GM18858 (cell line): ENCODE measurements at regions not wholly inside any gene's neighbourhood (a gene's known extent, or its start where the extent isn't known, plus 50 kb on each side); places are given as distances from the start of the nearest gene placed in this dataset.

Source experiments
- ATAC-seq: cut with Tn5 transposase; IDR thresholded peaks from one replicate; pipeline ENCODE4 v1.9.1; 2021; ENCODE audit not compliant: unreplicated experiment

DNA sequence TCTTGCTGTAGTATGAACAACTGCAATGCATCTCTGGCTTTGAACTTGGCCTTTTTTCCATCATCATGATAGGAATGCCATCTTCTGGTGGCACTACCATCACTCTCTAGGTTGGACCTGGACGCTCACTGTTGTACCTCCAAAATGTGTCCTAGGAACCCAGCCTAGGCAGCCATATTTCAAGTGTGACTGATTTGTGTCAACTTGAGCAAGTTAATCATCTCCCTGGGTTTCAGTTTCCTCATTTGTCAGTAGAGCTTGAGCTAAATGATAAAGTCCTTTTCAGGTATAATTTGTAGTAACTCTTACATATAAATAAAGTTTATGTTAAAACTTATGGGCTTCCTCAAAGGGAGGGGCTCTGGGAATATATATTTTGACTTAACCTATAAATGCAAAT is 241.7 kb upstream of the CEP162 start:
- ATAC-seq, result peak; percentile 41

DNA sequence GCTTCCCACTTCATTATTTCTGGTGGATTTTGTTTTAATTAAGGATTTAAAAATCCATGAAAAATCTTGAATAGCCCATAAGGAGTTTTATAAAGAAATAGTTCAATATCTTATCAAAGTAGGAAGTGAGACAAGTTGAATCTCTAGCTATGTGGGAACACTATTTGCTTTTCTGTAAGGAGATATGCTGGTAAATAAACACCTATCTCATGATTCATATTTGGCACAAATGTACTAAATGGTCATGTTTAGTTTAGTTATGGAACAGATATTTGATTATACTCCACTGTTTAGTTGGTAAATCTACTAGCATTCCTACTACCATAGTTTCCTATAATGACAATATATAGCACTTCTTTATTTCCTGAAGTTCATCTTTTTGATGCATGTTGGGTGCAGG is 239.9 kb upstream of the CEP162 start:
- ATAC-seq, result no peak

DNA sequence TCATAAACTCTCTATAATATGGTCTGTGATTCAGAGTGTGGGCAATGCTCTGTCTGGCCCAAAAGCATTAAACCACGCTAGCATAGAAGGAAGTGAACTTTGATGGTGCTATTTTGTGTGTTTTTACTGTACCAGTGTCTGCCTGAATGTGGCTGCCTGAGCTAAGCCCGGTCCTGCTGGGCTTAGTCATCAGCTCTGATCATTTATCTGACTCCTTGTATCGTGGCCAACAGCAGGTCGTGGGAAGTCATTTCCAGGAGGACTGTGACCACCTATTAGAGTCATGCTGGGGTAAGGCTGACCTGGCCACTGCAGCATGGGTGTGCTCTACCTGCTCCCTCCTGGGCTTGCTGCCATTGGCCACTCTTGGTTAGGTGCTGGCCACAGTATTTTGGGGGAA is 239.1 kb upstream of the CEP162 start:
- no peak for ATAC-seq

DNA sequence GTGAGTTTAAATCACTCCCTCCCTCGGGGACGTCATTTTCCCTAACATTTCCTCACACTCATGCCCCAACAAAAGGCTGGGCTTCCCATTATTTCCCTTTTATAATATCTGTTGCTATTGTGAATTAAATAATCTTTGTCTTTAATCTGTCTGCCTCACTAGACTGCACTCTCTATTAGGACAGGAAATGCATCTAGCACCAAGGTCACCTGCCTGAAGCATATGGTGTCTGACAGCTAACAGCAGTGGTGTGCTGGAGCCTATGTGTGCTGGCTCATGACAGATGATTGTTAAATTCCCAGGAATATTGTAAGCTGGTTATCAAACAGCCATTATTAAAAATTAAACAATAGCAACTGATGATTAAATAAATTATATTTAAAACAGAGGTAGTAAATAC is 237.0 kb upstream of the CEP162 start:
- no peak for ATAC-seq

DNA sequence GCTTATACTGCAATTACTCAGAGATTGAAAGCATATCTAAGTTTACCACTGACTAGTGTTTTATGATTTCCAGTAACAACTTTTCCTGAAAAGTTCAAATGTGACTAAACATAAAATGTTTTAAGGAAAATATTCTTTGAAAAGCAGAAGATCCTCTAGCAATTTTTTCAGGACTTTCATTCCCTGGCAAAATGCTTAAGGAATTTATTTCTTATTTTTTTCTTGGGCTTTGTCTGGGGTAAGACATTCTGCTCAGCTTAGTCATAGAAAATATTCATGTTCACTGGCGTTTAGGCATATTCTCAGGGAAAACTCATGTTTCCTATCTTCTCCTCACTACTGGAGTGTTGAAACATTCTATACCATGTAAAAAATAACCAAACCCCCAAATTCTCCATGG is 235.3 kb upstream of the CEP162 start:
- ATAC-seq, result no peak

DNA sequence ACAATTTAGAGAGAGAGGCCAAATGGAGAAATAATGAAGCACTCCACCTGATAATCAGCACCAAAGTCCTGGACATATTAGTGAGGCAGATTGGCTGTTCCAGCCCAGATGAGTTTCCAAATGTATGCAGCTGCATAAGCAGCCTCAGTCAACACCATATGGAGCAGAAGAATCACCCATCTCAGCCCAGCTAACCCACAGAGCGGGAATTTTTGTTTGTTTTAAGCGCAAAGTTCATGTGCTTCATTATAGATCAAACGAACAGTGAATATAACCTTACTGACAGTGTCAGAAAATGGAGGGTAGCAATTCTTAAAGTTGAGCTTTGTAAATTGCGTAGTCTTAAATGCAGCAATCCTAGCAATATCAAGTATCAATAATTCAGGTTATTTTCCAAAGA is 234.0 kb upstream of the CEP162 start:
- ATAC-seq, result no peak

DNA sequence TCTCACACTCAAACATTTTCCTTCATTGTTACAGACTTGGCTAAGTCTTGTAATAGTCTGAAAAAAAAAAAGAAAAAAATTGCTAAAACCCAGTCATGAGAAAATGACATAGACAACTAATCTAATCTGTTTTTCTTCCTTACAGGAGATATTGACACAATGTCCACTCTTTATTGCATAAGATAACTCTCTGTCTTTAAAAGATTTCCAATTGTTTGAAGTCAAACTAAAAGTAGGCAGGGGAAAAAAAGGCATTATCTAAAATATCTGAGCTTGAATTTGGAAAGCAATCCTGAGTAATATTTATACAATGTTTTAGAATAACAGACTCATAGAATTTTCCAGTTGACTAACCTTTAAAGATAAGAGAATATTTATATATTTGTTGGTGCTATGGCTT is 233.0 kb upstream of the CEP162 start:
- no peak for ATAC-seq

DNA sequence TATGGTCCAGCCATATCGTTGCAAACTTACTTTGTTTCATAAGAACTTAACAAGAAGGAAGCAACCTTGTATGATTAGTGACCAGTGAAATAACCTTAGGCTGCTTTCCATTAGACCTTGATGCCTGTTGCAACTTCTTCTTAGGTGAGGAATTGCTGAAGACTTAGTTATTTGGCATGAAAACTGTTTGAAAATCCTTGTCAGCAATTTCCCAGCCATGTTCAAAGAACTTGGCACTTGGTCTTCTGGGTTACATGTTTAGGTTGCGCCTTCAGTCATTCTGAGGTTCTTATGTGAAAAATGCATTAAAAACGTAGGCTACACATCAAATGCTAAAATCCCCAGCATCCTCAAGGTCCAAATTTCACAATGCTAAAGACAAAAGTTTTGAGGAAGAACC is 232.0 kb upstream of the CEP162 start:
- ATAC-seq, result no peak

DNA sequence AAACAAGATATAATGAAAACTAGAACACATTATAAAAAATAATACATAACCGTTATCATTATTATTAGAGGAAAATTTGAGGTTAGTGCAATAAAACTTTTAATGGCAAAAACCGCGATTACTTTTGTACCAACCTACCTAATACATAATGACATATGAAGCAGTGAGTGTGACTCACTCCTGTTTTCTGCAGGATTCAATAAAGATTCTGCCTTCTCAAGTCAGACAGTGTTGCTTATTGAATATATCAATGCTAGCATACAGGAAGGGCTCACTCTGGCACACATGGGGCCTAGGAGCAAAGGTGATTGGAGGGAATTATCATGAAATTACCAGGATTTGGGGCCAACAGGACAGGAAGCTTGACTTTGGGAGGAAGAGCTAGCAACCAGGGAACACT is 230.8 kb upstream of the CEP162 start:
- ATAC-seq, result no peak

DNA sequence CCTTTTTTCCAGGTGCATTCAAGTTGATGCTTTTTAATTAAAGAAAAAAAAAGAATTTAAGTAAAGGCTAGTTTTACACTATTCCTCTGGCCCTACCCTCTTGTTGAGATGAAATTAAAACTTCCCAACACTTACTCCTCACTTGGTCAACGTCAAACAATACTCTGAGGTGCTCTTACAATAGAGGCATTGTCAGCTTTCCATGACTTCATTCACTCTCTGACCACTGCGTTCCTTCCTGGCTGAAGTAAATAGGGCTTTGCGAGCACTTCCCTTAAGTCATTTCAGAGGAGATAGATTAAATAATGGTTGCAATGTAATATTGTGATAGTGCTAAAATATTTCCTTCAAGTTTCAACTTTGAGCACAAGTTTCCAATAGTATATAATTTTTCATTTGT is 229.8 kb upstream of the CEP162 start:
- ATAC-seq, result no peak

DNA sequence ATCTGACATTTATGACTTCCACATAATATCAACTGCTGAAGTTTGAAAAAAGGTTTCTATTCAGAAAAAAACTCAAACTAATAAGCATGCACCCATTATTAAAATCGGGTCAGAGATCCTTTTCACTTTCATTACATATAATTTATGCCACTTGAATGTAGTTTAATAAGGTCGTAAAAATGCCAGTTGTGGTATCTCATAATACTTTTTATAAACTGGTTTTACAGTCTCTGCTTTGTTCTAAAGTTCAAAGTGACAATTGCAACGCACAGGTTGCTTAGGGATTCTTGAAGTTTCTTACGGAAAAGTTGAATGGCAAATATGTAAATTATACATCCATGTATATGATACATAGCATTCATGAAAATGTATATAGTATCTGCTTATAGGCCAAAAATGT is 229.4 kb upstream of the CEP162 start:
- no peak for ATAC-seq

DNA sequence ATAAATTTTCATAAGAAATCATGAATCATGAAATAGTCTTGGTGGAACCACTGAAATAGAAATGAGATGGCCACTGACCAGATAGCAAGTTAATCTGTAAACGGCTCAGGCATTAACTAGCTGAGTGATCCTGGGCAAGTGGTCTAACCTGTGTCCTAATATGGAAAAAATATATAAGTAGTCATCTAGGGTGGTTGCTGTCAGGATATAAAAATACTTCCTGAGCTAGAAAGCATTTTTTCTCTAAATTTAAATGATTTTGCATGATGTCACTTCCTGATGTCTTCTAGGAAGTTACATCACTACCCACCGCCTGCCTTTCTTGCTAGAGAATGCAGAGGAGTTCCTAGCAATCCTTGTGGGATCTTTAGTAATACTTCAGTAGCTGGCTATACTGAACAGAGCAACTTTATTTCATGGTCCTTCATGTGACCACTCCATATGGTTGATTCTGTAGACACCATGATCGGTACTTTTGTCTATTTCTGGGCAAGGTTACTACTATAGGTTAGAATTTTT is 228.1 kb upstream of the CEP162 start:
- ATAC-seq, result no peak

DNA sequence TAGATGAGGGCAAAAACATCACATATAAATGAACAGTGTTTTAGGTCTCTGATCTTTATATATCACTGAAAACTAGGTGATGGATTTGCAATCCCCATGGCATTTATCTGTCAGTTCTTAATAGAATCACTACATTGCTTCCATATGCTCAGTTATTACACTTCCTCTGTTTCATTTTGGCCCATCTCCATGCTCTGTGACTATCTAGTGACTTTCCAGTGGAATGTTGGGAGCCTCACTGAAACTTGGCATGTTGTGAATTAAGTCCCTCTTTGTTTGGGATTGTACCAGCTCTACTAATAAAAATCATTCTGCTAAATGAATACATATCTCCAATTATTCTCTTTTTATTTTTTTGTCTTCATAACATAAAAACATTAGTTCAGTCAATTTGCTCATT is 226.1 kb upstream of the CEP162 start:
- no peak for ATAC-seq

DNA sequence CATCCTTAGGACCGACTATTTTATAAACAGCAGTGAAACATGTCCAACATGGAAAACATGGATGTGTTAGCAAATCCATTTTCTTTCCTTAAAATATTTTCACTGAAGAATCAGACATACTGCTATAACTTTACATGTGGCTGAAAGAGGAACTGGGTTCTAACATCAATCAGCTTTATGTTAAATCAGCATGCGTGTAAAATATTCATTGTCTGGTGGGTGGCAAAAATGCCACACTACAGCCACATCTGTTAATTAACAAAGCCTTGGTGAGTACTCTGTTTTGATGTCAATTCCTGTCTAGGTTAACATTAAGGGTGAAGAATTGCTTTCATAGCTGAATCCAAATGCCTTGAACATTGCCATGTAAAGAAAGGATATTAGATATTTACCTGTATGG is 222.6 kb upstream of the CEP162 start:
- no peak for ATAC-seq

DNA sequence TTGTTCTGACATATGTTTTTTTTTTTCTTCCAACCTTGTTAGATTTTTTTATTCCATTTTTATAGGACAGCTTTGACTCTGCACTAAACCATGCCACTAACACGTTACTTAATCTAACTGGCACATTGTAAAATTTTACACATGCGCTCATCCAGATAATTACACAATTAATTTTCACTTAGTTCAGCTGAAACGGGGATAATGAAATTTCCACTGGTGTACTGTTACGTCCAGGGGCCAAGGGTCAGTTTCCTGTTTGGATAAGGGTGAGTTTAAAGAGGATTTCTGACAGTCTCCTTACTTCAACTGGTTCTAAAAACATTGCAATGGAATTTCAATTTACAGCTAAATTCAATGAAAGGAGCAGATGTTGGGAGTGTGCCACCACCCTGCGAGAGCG is 221.8 kb upstream of the CEP162 start:
- ATAC-seq, result no peak

DNA sequence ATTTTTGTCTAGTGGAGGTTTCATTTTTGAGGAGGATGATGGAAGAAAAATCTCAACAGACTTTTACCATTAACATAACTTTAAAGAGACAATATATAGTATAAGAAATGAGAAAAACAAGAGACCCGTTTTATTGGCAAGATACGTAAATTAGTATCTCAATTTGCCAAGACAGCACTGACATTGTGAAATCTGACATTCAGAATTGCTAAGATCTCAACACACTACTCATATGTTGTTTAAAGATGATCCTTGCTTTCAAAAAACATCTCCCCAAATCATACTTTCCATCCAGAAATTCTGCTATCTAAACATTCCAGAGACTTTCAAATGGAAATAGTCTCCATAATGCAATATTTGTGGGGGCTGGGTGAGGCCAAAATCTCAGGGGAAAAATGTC is 220.9 kb upstream of the CEP162 start:
- ATAC-seq, result no peak

DNA sequence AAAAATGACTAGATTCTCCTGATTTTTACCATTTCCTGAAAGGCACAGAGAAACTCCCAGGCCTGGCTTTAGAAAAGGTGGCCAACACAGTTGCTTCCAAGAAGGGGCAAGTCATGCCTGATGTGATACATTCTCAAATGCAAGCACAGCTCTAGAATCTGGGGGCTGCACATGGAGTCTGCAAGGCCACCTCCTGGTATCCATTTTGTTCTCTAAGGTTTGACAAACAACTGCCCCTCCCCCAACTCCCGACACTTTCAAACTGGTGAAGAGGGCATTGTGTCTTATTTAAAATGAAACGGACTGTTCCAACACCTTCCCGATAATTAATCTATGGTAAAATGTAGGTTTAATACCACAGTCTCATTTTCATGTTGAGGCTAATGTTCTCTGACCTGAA is 220.2 kb upstream of the CEP162 start:
- no peak for ATAC-seq

DNA sequence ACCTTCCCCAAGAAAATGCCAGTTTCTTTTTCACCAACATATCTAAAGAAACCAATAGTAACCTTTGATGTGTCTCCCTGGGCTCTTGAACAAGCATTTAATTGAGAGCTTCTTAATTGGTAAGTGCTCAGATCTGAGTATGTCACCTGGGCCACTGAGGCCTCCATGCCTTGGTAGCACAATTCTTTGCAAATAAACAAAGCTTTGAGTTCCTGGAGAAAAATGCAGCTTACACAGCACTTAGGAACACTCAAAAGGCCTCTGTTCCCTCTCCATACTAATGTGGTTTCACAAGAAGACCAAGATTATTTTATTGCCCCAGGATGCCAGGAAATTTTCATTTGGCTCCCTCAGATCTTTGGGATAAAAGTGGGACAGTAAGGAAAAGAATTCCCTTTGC is 217.6 kb upstream of the CEP162 start:
- ATAC-seq, result no peak

DNA sequence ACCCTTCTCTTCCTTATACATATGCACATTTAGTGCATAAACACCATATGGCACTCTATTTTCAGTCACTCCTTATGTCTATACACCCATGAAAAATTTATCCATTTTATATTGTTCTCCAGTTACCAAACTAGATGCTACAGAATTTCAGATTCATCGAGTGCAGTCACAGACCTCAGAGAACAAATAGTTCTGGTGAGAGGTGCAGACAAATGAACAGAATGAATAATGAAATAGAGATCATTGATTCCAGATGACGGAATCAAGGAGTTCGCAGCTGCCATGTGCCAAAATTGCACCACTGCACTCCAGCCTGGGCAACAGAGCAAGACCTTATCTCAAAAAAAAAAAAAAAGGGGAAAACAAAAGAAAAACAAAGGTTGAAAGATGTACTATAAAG is 214.8 kb upstream of the CEP162 start:
- no peak for ATAC-seq

DNA sequence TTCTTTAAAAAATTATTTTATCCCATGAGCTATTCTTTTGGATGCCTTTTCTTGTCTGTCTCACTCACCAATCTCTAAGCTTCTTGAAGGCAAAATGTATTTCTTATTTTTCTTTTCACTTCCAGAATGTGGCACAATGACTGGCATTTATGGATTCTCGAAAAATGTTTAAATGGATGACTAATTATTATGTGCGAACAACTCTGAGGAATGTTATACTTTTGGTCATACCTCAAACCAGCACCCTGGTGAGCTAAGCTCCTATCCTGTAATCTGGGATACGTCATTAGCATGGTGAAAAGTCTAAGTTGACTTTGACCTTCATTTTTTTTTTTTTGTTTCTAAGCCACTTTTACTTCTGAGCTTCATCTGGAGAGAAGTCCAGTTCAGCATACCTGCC is 214.0 kb upstream of the CEP162 start:
- ATAC-seq, result no peak

DNA sequence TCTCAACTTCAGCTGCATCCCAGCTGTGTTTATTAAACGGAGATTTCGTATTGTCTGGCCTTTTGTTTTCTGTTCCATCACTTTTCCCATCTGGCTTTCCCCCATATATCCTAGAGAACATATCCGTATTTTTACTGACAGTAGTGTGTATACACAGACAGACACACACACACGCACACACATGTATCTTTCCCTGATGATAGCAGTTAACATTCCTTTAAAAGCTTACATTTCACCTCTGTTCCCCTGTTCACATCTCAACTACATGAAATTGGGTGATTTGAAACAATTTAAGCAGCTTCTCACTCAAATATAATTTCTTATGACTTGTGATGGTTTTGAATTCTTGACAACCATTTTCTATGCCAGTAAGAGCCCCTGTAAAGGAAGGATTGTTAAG is 207.1 kb upstream of the CEP162 start:
- ATAC-seq, result no peak

DNA sequence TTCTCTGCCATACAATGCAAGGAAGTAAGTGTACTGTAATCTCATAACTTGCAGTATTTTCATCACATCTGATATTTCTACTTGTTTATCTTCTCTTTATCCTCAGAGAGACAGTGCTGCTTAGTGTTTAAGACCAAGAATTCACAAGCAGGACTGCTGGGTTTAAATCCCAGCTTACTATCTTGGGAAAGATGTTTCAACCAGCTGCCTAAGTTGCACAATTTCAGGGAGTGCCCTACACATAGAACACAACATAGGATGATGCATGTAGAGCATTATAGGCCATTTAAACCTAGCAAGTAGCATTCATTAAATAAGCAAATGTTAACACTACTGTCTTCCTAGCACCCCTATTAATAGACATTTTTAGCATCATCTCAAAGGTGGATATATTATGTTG is 205.2 kb upstream of the CEP162 start:
- no peak for ATAC-seq

DNA sequence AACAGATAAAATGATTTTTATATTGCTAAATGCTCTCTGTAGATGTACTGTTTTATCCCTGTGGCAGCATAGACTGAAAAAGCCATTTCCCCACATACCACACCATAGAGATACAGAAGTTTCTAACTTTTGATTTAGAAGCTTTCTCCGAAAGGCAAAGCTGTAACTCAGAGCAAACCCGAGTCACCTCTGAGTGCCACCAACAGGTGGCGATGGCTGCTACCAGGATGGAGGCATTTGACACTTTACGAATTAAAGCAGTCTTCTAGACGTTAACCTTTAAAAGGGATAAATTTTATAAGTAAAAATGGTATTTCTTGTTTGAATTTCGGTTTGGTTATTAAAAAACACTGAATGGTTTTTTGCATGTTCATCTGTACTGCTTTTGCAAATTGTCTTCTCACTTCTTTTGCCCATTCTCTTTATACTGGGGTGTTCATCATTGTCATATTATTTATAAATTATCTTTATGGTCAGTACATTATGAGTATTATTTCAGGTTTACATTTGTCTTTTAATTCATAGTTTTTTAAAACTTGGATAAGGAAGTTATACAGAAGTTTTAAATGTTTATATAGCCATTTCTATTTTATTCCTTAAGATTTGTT is 201.0 kb upstream of the CEP162 start:
- ATAC-seq, result peak; percentile 78
